GM18498 (cell line): ENCODE measurements at regions not wholly inside any gene's neighbourhood (a gene's known extent, or its start where the extent isn't known, plus 50 kb on each side); places are given as distances from the start of the nearest gene placed in this dataset.

Experiments used
- ATAC-seq: cut with Tn5 transposase; IDR thresholded peaks from one replicate; pipeline ENCODE4 v1.9.1; 2021; ENCODE audit warnings: mild to moderate bottlenecking, moderate library complexity; ENCODE audit not compliant: unreplicated experiment

- peak; percentile 92 for ATAC-seq
These were observed 241.0 kb upstream of the ATP2B1 start for GRCh38 chr12:89949457-89950195.

GRCh38 chr12:89948271-89949175, 239.9 kb upstream of the ATP2B1 start:
- ATAC-seq = no peak

- ATAC-seq = no peak
These were observed 239.0 kb upstream of the ATP2B1 start for GRCh38 chr12:89947437-89948270.

- ATAC-seq = no peak
These were observed 238.0 kb upstream of the ATP2B1 start for GRCh38 chr12:89946518-89947135.

GRCh38 chr12:89945123-89945522, 236.5 kb upstream of the ATP2B1 start:
- ATAC-seq = no peak

GRCh38 chr12:89943463-89943862, 234.8 kb upstream of the ATP2B1 start:
- no peak for ATAC-seq

- ATAC-seq = no peak
These were observed 232.8 kb upstream of the ATP2B1 start for GRCh38 chr12:89941436-89941835.

GRCh38 chr12:89939522-89940215, 231.0 kb upstream of the ATP2B1 start:
- no peak for ATAC-seq

- ATAC-seq = no peak
These were observed 228.0 kb upstream of the ATP2B1 start for GRCh38 chr12:89936631-89937030.

- ATAC-seq = peak; percentile 68
These were observed 227.2 kb upstream of the ATP2B1 start for GRCh38 chr12:89935850-89936249.

- no peak for ATAC-seq
These were observed 225.3 kb upstream of the ATP2B1 start for GRCh38 chr12:89933911-89934310.

- ATAC-seq = no peak
These were observed 224.3 kb upstream of the ATP2B1 start for GRCh38 chr12:89932954-89933353.

GRCh38 chr12:89928467-89928866, 219.8 kb upstream of the ATP2B1 start:
- ATAC-seq = peak; percentile 28

GRCh38 chr12:89927226-89927698, 218.6 kb upstream of the ATP2B1 start:
- ATAC-seq = peak; percentile 97

GRCh38 chr12:89924191-89924590, 215.6 kb upstream of the ATP2B1 start:
- no peak for ATAC-seq

GRCh38 chr12:89923091-89923490, 214.5 kb upstream of the ATP2B1 start:
- no peak for ATAC-seq

- ATAC-seq = no peak
These were observed 212.2 kb upstream of the ATP2B1 start for GRCh38 chr12:89920866-89921265.

GRCh38 chr12:89919241-89919906, 210.7 kb upstream of the ATP2B1 start:
- ATAC-seq = no peak

GRCh38 chr12:89918172-89918846, 209.7 kb upstream of the ATP2B1 start:
- no peak for ATAC-seq
